Neuron (in vitro differentiated cells): ENCODE measurements at regions not wholly inside any gene's neighbourhood (a gene's known extent, or its start where the extent isn't known, plus 50 kb on each side); places are given as distances from the start of the nearest gene placed in this dataset.

Source experiments
- H2AFZ ChIP-seq: one replicate; pipeline ENCODE4 v1.6.1; 2013; ENCODE audit warnings: low read depth, mild to moderate bottlenecking, inconsistent platforms, low read length, moderate library complexity
- H3K27me3 ChIP-seq: one replicate; pipeline ENCODE4 v1.6.1; 2013; ENCODE audit warnings: low read length; ENCODE audit not compliant: insufficient read depth
- H3K36me3 ChIP-seq: one replicate; pipeline ENCODE4 v1.6.1; 2013; ENCODE audit warnings: low read length; ENCODE audit not compliant: insufficient read depth
- H3K4me1 ChIP-seq: one replicate; pipeline ENCODE4 v1.6.1; 2013; ENCODE audit warnings: low read length; ENCODE audit not compliant: insufficient read depth
- H3K4me3 ChIP-seq: 2 replicates; pipeline ENCODE4 v1.5.1; 2013; ENCODE audit warnings: mild to moderate bottlenecking, low read length, moderate library complexity
- H3K9me3 ChIP-seq: one replicate; pipeline ENCODE4 v1.6.1; 2013; ENCODE audit warnings: low read length

- Histone ChIP-seq H3K4me1 (peaks cover 14% of the 10 kb centered on the region), H3K9me3 (no peaks in the 10 kb centered on the region), H3K36me3 (no peaks in the 10 kb centered on the region), H2AFZ (no peak overlapping the region), H3K4me3 (no peak overlapping the region), H3K27me3 (no peaks in the 10 kb centered on the region)
Observed at GRCh38 chr1:98211271-98211845, 290.5 kb upstream of the DPYD start.

DNA sequence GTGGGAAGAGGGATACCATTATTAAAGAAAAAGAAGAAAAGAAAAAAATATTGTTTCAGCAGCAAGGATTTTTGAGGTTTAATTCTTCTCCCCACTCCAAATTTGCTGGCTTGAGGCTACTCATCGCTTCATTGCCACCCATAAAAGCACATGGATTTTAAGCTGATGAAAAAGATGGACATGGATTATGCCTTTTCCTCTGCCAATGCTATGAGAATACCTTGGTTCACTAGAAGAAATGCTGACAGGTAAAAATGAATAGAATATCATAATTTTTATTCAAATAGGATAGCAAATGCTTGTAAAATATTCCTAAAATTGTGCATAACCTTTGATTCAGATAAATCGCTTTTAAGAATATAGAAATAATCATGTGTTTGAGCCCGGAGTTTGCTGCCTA, 289.7 kb upstream of the DPYD start:
- Histone ChIP-seq H3K9me3 (no peaks in the 10 kb centered on the region), H3K36me3 (no peaks in the 10 kb centered on the region), H3K4me1 (peaks cover 14% of the 10 kb centered on the region), H2AFZ (no peak overlapping the region), H3K4me3 (no peak overlapping the region), H3K27me3 (no peaks in the 10 kb centered on the region)

DNA sequence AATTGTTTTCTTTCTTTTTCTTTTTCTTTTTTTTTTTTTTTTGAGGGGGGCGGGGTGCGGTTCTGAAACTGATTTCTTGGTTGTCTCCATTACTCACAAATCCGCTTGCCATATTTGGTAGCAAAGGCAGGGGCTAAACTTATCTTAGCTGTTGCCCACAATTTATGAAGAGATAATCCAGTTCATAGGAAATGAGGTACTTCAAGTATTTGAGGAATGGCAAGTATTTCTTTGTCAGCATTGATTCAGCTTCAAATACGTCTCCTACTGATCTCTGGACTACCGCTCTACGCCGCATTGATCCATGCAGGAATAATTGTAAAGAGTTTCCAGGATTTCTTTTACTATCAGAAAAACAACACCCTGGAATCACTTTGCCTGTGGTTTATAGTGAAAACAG, 289.2 kb upstream of the DPYD start:
- Histone ChIP-seq H3K4me1 (peaks cover 14% of the 10 kb centered on the region), H2AFZ (no peak overlapping the region), H3K9me3 (no peaks in the 10 kb centered on the region), H3K4me3 (no peak overlapping the region), H3K36me3 (no peaks in the 10 kb centered on the region), H3K27me3 (no peaks in the 10 kb centered on the region)

- H3K9me3 ChIP-seq: no peaks in the 10 kb centered on the region
- no peaks in the 10 kb centered on the region for H3K27me3 ChIP-seq
- no peak overlapping the region for H2AFZ ChIP-seq
- H3K4me3 ChIP-seq: no peak overlapping the region
- H3K36me3 ChIP-seq: no peaks in the 10 kb centered on the region
- H3K4me1 ChIP-seq: peaks cover 13% of the 10 kb centered on the region
Observed at GRCh38 chr1:98205291-98206017, 284.6 kb upstream of the DPYD start.

DNA sequence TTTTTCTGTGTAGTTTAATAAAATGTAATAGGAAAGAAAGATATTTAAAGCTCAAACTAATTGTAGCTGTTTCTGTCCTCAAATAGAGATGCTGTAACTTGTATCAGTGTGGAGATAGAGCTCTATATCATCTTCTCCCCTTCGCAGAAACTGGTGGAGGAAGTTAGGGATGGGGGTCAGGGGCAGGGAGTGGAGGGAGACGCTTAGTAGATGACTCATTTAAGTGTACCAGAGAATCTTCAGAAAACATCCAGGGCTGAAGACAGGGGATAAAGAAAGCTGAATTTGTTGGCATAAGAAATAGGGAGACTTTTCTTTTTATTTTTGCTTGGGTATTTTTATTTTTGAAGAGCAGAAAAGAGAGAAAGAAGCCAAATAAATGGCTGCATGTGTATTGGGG, 282.6 kb upstream of the DPYD start:
- no peaks in the 10 kb centered on the region for H3K9me3 ChIP-seq
- H3K27me3 ChIP-seq: no peaks in the 10 kb centered on the region
- H3K36me3 ChIP-seq: no peaks in the 10 kb centered on the region
- no peak overlapping the region for H2AFZ ChIP-seq
- no peak overlapping the region for H3K4me3 ChIP-seq
- H3K4me1 ChIP-seq: no peaks in the 10 kb centered on the region

GRCh38 chr1:98201666-98202081, 280.8 kb upstream of the DPYD start:
- H3K4me3 ChIP-seq: no peak overlapping the region
- H3K4me1 ChIP-seq: no peaks in the 10 kb centered on the region
- no peaks in the 10 kb centered on the region for H3K27me3 ChIP-seq
- no peak overlapping the region for H2AFZ ChIP-seq
- no peaks in the 10 kb centered on the region for H3K9me3 ChIP-seq
- no peaks in the 10 kb centered on the region for H3K36me3 ChIP-seq

- Histone ChIP-seq H3K9me3 (no peaks in the 10 kb centered on the region), H3K36me3 (no peaks in the 10 kb centered on the region), H3K4me1 (no peaks in the 10 kb centered on the region), H3K4me3 (no peak overlapping the region), H3K27me3 (no peaks in the 10 kb centered on the region), H2AFZ (no peak overlapping the region)
Observed at GRCh38 chr1:98197356-98197755, 276.5 kb upstream of the DPYD start.

DNA sequence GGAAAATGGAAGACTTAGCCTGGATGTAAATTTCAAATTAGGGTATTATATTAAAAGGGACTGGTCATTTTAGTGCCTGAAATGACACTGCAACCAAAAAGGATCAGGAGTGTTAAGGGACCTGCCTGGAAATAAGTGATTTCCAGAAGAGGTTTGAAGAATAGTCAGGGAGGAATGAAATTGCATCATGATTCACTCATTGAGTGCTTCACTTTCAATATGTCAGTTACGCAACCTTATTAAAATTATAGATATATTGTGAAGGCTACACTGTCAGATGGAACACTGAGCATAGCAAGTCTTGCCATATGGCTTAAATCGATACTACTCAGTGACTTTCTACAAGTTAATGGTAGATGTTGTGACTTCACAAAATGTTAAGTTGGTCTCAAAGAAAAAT, 275.2 kb upstream of the DPYD start:
- Histone ChIP-seq H3K4me1 (no peaks in the 10 kb centered on the region), H3K9me3 (no peaks in the 10 kb centered on the region), H3K36me3 (no peaks in the 10 kb centered on the region), H3K4me3 (no peak overlapping the region), H3K27me3 (no peaks in the 10 kb centered on the region), H2AFZ (no peak overlapping the region)

GRCh38 chr1:98188774-98189173, 267.9 kb upstream of the DPYD start:
- no peaks in the 10 kb centered on the region for H3K36me3 ChIP-seq
- H3K4me3 ChIP-seq: no peak overlapping the region
- H3K27me3 ChIP-seq: no peaks in the 10 kb centered on the region
- no peaks in the 10 kb centered on the region for H3K9me3 ChIP-seq
- no peaks in the 10 kb centered on the region for H3K4me1 ChIP-seq
- no peak overlapping the region for H2AFZ ChIP-seq

DNA sequence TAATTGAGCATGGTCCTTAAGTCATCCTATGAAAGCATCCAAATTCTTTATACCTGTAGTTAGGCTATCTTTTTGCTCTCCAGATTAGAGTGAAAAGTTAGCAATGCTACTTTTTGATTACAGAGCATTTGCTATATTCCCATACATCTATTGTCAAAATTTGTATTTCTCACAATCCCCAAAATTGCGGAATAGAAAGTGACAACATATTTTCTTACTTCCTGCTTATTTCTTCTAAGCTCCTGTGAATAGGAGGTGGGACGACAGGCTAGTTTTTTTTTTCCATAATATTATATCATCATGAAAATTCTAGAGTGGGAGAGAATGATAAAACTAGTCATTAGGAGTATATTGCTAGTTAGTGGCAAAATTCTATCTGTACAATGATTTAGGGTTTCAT, 264.0 kb upstream of the DPYD start:
- no peaks in the 10 kb centered on the region for H3K27me3 ChIP-seq
- no peaks in the 10 kb centered on the region for H3K36me3 ChIP-seq
- H3K4me1 ChIP-seq: no peaks in the 10 kb centered on the region
- H3K4me3 ChIP-seq: no peak overlapping the region
- no peaks in the 10 kb centered on the region for H3K9me3 ChIP-seq
- no peak overlapping the region for H2AFZ ChIP-seq

GRCh38 chr1:98181036-98181764, 260.4 kb upstream of the DPYD start:
- Histone ChIP-seq H2AFZ (no peak overlapping the region), H3K4me3 (no peak overlapping the region), H3K36me3 (no peaks in the 10 kb centered on the region), H3K27me3 (no peaks in the 10 kb centered on the region), H3K9me3 (no peaks in the 10 kb centered on the region), H3K4me1 (no peaks in the 10 kb centered on the region)

GRCh38 chr1:98179151-98179773, 258.4 kb upstream of the DPYD start:
- no peak overlapping the region for H3K4me3 ChIP-seq
- no peaks in the 10 kb centered on the region for H3K27me3 ChIP-seq
- no peaks in the 10 kb centered on the region for H3K9me3 ChIP-seq
- H2AFZ ChIP-seq: no peak overlapping the region
- H3K36me3 ChIP-seq: no peaks in the 10 kb centered on the region
- H3K4me1 ChIP-seq: no peaks in the 10 kb centered on the region

GRCh38 chr1:98177751-98178150, 256.9 kb upstream of the DPYD start:
- Histone ChIP-seq H3K9me3 (no peaks in the 10 kb centered on the region), H3K27me3 (no peaks in the 10 kb centered on the region), H3K36me3 (no peaks in the 10 kb centered on the region), H3K4me3 (no peak overlapping the region), H3K4me1 (no peaks in the 10 kb centered on the region), H2AFZ (no peak overlapping the region)
